Endothelial cell (in vitro differentiated cells): ENCODE measurements at regions not wholly inside any gene's neighbourhood (a gene's known extent, or its start where the extent isn't known, plus 50 kb on each side); places are given as distances from the start of the nearest gene placed in this dataset.

Experiments used
- DNase-seq: peaks from one replicate; pipeline ENCODE4 v3.0.0; 2021; ENCODE audit warnings: low spot score
- H3K27ac Mint-ChIP-seq: one replicate; pipeline ENCODE4 v1.8.0; 2021; ENCODE audit warnings: mixed read lengths, inconsistent platforms; ENCODE audit not compliant: unreplicated experiment
- H3K27me3 Mint-ChIP-seq: one replicate; pipeline ENCODE4 v1.8.0; 2021; ENCODE audit warnings: mild to moderate bottlenecking, moderate library complexity, mixed read lengths, inconsistent platforms; ENCODE audit not compliant: unreplicated experiment
- H3K36me3 Mint-ChIP-seq: one replicate; pipeline ENCODE4 v1.8.0; 2021; ENCODE audit warnings: mild to moderate bottlenecking, low read depth, mixed read lengths, inconsistent platforms; ENCODE audit not compliant: unreplicated experiment
- H3K4me1 Mint-ChIP-seq: one replicate; pipeline ENCODE4 v1.8.0; 2021; ENCODE audit warnings: mild to moderate bottlenecking, mixed read lengths, inconsistent platforms; ENCODE audit not compliant: unreplicated experiment
- H3K4me3 Mint-ChIP-seq: one replicate; pipeline ENCODE4 v1.8.0; 2021; ENCODE audit warnings: mild to moderate bottlenecking, mixed read lengths, inconsistent platforms; ENCODE audit not compliant: unreplicated experiment
- H3K9me3 Mint-ChIP-seq: one replicate; pipeline ENCODE4 v1.8.0; 2021; ENCODE audit warnings: mixed read lengths, inconsistent platforms; ENCODE audit not compliant: unreplicated experiment
- TF ChIP-seq, protein P1 (sequence below): fragments of 200-600 bp; sonication (generic); IDR thresholded peaks from one replicate; pipeline ENCODE4 v1.5.0; 2021; ENCODE audit warnings: antibody characterized with exemption; ENCODE audit not compliant: unreplicated experiment

DNA sequence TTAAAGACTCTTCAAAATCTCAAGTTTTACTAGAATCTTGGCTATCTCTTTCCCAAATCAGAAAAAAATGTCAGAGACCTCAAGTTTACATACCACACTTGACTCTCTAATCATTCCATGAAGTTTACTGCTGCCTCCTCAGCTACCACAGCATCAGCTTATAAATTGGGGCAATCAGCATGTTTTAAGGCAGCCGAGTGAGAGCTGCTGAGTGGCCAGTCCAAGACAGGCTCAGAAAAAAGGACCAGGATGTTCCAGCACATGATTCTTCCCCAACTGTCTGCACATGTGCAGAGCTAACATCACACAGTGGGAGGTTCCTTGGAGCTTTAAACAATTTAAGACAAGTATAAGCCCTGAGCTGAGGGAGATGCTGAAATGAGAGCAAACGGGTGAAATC is 140.6 kb upstream of the NUDT7 start:
- Mint-ChIP-seq H3K4me1 (peaks cover 24% of the 10 kb centered on the region), H3K9me3 (no peaks in the 10 kb centered on the region), H3K36me3 (no peaks in the 10 kb centered on the region), H3K27ac (no peak overlapping the region), H3K27me3 (peaks cover 5% of the 10 kb centered on the region), H3K4me3 (no peak overlapping the region)
- TF ChIP-seq, protein P1, sequence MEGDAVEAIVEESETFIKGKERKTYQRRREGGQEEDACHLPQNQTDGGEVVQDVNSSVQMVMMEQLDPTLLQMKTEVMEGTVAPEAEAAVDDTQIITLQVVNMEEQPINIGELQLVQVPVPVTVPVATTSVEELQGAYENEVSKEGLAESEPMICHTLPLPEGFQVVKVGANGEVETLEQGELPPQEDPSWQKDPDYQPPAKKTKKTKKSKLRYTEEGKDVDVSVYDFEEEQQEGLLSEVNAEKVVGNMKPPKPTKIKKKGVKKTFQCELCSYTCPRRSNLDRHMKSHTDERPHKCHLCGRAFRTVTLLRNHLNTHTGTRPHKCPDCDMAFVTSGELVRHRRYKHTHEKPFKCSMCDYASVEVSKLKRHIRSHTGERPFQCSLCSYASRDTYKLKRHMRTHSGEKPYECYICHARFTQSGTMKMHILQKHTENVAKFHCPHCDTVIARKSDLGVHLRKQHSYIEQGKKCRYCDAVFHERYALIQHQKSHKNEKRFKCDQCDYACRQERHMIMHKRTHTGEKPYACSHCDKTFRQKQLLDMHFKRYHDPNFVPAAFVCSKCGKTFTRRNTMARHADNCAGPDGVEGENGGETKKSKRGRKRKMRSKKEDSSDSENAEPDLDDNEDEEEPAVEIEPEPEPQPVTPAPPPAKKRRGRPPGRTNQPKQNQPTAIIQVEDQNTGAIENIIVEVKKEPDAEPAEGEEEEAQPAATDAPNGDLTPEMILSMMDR = no peak
- DNase-seq = no peak

DNA sequence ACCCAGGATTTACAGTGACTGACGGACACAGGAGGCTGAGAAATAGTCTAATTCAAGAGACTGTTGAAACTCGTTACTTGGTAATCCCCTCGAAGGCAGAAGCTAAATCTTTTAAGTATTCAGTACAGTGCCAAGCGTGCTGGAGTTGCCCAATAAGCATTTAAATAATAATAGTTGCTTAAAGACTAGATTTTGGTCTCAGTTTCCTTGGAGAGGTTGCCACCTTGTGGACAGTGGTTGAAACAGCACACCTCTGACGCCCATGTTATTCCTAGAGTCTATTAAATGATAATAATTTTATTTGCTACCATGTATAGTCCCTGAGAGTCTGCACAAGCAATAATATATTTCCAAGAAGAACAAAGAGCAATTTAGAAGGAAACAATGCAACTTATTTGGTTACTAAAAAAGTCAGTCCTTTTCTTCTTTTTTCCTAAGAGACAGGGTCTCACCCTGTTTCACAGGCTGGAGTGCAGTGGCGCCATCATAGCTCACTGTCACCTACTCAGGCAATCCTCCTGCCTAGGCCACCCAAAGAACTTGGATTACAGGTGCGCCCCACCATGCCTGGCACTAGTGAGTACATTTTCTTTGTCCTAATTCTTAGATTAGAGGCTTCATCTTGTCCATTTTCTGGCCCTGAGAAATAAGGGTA is 138.0 kb upstream of the NUDT7 start:
- TF ChIP-seq, protein P1 = peak; percentile 96
- Mint-ChIP-seq H3K9me3 (no peaks in the 10 kb centered on the region), H3K4me3 (no peak overlapping the region), H3K27me3 (peaks cover 5% of the 10 kb centered on the region), H3K4me1 (peaks cover 36% of the 10 kb centered on the region), H3K36me3 (no peaks in the 10 kb centered on the region), H3K27ac (no peak overlapping the region)
- peak; percentile 45 for DNase-seq

DNA sequence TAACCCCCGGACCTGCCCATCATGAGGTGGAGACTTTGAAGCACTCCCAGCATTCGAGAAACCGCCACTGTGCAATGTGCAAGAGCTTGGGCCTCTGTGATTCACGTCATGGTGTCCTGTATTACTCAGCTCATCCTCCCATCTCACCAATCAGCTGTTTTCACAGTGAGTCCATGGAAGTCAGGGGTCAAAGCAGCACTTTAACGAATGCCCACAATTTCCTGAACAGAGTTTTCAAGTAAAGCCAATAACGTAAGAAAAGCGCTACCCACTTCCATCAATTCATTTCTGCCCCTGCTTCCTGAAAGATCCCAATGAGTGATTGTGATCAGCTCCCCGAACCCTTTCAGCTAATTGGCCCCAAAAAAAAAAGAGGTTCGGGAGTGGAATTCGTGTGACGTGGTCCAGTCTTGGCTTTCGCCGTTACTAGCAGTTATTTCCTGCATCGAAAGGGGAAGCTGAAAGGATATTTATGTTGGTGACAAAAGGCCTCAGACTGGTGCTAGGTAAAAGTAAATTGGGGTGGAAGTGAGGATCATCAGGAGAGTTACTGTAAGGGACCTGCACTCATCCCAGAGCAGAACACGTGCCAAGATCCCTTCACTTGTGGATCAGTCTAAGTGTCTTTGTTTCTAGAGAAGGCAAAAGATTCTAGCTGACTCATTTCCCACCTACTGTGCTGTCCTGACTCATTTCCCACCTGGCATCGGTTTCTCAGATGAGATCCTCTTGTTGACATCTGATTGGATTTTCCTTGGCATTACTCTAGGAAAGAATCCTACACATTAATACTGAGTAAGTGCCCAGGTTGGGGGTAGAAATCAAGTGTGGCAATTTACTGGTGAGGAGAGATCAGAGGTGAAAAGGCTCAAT is 136.7 kb upstream of the NUDT7 start:
- Mint-ChIP-seq H3K4me1 (peaks cover 40% of the 10 kb centered on the region), H3K4me3 (no peak overlapping the region), H3K27me3 (peaks cover 5% of the 10 kb centered on the region), H3K9me3 (no peaks in the 10 kb centered on the region), H3K36me3 (no peaks in the 10 kb centered on the region), H3K27ac (peak overlapping the region; percentile 73)
- DNase-seq = peak; percentile 11
- TF ChIP-seq, protein P1 = no peak

DNA sequence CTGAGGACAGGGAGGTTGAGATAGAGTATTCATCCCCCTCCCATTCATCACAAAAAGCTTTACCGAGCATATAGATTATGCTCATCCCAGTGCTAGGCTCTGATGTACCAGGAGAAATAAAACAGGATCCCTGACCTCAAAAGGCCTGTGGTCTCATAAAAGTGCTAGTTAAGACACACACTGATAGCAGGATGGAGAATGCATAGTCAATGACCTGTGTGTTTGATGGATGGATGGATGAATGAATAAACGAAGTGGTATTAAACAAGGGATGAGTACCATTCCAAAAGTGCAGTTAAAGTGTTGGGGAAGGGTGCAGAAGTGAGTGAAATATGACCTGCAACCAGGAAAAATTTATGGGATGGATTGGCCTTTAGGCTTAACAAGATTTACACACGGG is 133.9 kb upstream of the NUDT7 start:
- DNase-seq = no peak
- H3K4me3 Mint-ChIP-seq = no peak overlapping the region
- no peaks in the 10 kb centered on the region for H3K9me3 Mint-ChIP-seq
- peaks cover 54% of the 10 kb centered on the region for H3K4me1 Mint-ChIP-seq
- no peaks in the 10 kb centered on the region for H3K36me3 Mint-ChIP-seq
- H3K27me3 Mint-ChIP-seq = peaks cover 5% of the 10 kb centered on the region
- H3K27ac Mint-ChIP-seq = no peak overlapping the region
- TF ChIP-seq, protein P1 = no peak
